ENCODE measurements at regions not wholly inside any gene's neighbourhood (a gene's known extent, or its start where the extent isn't known, plus 50 kb on each side); places are given as distances from the start of the nearest gene placed in this dataset.

- ATAC-seq (ENCODE audit: low read depth) = no peak
- H3K36me3 Mint-ChIP-seq = no peaks in the 10 kb centered on the region
- peaks cover 8% of the 10 kb centered on the region for H3K9me3 Mint-ChIP-seq
- no peaks in the 10 kb centered on the region for H3K27me3 Mint-ChIP-seq
- no peak overlapping the region for H3K27ac Mint-ChIP-seq
- no peak for DNase-seq (ENCODE audit: low spot score in 2 of 2)
- no peak overlapping the region for H3K4me3 Mint-ChIP-seq
- no peaks in the 10 kb centered on the region for H3K4me1 Mint-ChIP-seq
Observed at GRCh38 chr16:6527646-6528045, 805.0 kb upstream of the RBFOX1 start.

GRCh38 chr16:6524501-6524900 is 808.1 kb upstream of the RBFOX1 start:
- no peaks in the 10 kb centered on the region for H3K27me3 Mint-ChIP-seq
- no peaks in the 10 kb centered on the region for H3K36me3 Mint-ChIP-seq
- peaks cover 5% of the 10 kb centered on the region for H3K9me3 Mint-ChIP-seq
- H3K27ac Mint-ChIP-seq = no peak overlapping the region
- DNase-seq (ENCODE audit: low spot score in 2 of 2) (no peak), ATAC-seq (ENCODE audit: low read depth) (no peak)
- no peak overlapping the region for H3K4me3 Mint-ChIP-seq
- H3K4me1 Mint-ChIP-seq = no peaks in the 10 kb centered on the region

DNA sequence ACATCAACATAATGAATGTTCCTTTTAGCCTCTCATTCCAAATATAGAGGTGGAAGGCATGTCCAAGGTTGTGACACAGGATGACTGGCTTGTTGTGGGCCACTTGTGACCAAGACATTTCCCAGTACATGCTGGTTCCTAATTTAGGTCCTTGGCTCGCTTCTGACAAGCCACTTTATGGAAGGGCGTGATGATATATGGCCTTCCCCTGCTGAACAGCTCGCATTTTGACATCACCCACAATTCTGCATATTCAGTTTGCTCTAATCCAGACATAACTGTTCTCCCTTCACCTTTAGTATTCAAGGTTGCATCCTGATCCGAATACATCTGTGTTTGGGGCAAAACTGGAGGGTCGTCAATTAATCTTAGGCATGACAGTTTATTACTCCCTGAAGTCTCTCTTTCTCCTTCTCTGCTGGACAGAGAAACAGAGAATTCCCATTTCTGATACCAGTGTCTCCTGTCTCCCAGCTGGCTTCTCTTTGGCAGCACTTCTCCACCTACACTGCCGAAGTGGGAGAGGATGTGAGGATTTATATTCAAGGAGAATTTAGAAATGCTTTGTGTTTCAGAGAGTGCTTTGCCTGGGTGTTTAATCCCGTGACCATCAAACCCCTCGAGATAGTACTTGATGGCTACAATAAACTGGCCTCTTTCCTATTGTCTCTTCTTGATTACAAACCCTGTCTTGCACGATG is 815.5 kb upstream of the RBFOX1 start:
- Mint-ChIP-seq H3K27ac (no peak overlapping the region), H3K36me3 (no peaks in the 10 kb centered on the region), H3K4me3 (no peak overlapping the region), H3K4me1 (no peaks in the 10 kb centered on the region), H3K9me3 (peaks cover 8% of the 10 kb centered on the region), H3K27me3 (no peaks in the 10 kb centered on the region)
- DNase-seq (ENCODE audit: low spot score in 2 of 2) (no peak), ATAC-seq (ENCODE audit: low read depth) (no peak)

DNA sequence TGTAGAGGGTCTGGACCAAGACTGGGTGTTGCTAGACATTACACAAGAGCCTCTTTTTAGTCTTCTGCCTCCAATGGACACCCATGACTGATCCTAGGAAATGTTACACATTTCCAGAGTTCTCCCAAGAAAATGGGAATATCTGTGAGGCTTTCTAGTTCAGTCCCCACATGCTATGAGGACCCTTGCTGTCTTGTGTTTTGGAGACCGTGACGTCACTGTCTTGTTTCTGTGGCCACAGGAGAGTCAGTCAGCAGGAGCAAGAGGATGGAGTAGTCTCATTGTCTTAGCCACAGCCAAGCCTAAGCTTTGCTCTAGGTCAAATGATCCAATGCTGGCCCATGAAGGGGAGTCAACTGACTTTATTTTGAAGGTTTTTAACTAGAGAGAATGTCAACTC is 820.1 kb upstream of the RBFOX1 start:
- Mint-ChIP-seq H3K36me3 (no peaks in the 10 kb centered on the region), H3K4me1 (no peaks in the 10 kb centered on the region), H3K27me3 (no peaks in the 10 kb centered on the region), H3K4me3 (no peak overlapping the region), H3K27ac (no peak overlapping the region), H3K9me3 (peaks cover 6% of the 10 kb centered on the region)
- ATAC-seq (ENCODE audit: low read depth) (no peak), DNase-seq (ENCODE audit: low spot score in 2 of 2) (no peak)

- Mint-ChIP-seq H3K4me3 (no peak overlapping the region), H3K4me1 (no peaks in the 10 kb centered on the region), H3K36me3 (no peaks in the 10 kb centered on the region), H3K27me3 (no peaks in the 10 kb centered on the region), H3K27ac (no peak overlapping the region), H3K9me3 (peaks cover 8% of the 10 kb centered on the region)
- no peak for ATAC-seq (ENCODE audit: low read depth)
- no peak for DNase-seq (ENCODE audit: low spot score in 2 of 2)
Observed at GRCh38 chr16:6510261-6510660, 822.4 kb upstream of the RBFOX1 start.

GRCh38 chr16:6499413-6499812 is 833.2 kb upstream of the RBFOX1 start:
- DNase-seq (ENCODE audit: low spot score in 2 of 2) = no peak
- no peaks in the 10 kb centered on the region for H3K36me3 Mint-ChIP-seq
- H3K4me1 Mint-ChIP-seq = no peaks in the 10 kb centered on the region
- no peak overlapping the region for H3K4me3 Mint-ChIP-seq
- peaks cover 4% of the 10 kb centered on the region for H3K9me3 Mint-ChIP-seq
- no peaks in the 10 kb centered on the region for H3K27me3 Mint-ChIP-seq
- no peak for ATAC-seq (ENCODE audit: low read depth)
- H3K27ac Mint-ChIP-seq = no peak overlapping the region

DNA sequence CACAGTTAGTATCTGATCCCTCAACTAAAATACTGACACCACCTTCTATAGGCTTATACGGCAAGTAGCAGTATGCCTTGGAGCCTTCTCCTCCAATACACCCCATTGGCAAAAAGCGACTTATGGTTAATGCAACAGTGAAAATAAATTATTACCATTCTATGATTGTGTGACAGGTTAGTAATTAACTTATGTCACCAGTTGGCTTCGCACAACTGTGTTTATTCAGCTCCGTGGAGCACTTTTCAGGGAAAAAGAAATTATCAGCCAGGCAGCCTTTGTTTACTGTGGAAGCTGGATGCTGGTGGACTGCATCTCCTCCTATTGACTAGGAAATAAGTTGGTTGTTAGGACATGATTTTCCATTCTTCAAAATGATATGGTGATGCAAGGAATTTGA is 833.8 kb upstream of the RBFOX1 start:
- Mint-ChIP-seq H3K4me3 (no peak overlapping the region), H3K4me1 (no peaks in the 10 kb centered on the region), H3K27me3 (no peaks in the 10 kb centered on the region), H3K9me3 (peaks cover 4% of the 10 kb centered on the region), H3K36me3 (no peaks in the 10 kb centered on the region), H3K27ac (no peak overlapping the region)
- DNase-seq (ENCODE audit: low spot score in 2 of 2) (no peak), ATAC-seq (ENCODE audit: low read depth) (no peak)

GRCh38 chr16:6496996-6497395 is 835.6 kb upstream of the RBFOX1 start:
- no peaks in the 10 kb centered on the region for H3K36me3 Mint-ChIP-seq
- H3K4me3 Mint-ChIP-seq = no peak overlapping the region
- ATAC-seq (ENCODE audit: low read depth) = no peak
- no peak overlapping the region for H3K27ac Mint-ChIP-seq
- H3K4me1 Mint-ChIP-seq = no peaks in the 10 kb centered on the region
- no peaks in the 10 kb centered on the region for H3K27me3 Mint-ChIP-seq
- peaks cover 4% of the 10 kb centered on the region for H3K9me3 Mint-ChIP-seq
- DNase-seq (ENCODE audit: low spot score in 2 of 2) = no peak

DNA sequence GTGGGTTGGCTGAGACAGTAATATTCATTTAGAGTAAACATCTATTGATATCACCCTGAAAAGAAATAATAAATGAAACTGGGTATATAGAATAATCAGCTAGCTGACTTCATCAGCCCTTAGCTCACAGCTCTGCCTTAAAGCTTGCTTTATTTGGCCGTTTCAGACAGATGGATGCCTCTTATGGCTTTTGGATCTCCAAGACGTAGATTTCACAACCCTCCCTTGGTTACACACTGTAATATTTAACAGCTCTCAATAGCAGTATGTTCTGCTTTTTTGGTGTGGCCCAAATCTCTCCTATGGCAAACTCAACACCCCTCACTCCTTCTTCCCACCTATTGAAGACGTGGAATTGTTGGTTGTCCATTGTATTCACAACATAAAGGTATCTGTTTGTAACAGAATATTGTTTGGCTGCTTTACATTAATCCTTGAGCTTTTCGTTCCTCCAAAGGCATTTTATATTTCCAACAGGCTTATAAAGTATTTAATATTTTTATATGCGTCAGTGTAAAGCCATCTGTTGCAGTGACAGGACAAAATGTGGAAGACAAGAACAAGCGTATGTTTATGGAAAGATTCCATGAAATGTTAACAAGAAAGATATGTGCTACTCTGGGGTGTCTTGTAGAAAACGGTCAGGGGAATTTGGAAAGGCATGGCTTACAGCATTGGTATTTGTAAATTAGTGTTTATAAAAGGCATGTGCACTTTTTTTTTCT is 837.0 kb upstream of the RBFOX1 start:
- Mint-ChIP-seq H3K4me1 (no peaks in the 10 kb centered on the region), H3K9me3 (peaks cover 3% of the 10 kb centered on the region), H3K4me3 (no peak overlapping the region), H3K27ac (no peak overlapping the region), H3K27me3 (no peaks in the 10 kb centered on the region), H3K36me3 (no peaks in the 10 kb centered on the region)
- no peak for ATAC-seq (ENCODE audit: low read depth)
- DNase-seq (ENCODE audit: low spot score in 2 of 2) = no peak

DNA sequence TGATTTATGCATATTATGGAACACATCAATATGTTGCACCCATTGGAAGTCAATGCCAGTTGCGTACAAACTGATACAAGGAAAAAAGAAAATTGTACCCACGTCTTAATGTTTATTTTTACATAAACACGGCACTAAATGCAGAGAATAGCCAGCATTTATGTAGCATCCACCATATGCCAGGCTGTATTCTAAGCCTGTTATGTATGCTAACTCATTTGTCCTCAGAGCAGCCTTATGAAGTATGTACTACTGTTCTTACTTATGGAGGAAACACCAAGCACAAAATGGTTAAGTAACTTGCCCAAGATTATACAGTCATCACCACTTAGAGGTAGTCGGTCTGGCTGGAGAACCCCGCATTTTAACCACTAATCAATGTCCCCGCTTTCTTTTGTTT is 837.9 kb upstream of the RBFOX1 start:
- no peak for ATAC-seq (ENCODE audit: low read depth)
- H3K36me3 Mint-ChIP-seq = no peaks in the 10 kb centered on the region
- no peak overlapping the region for H3K27ac Mint-ChIP-seq
- H3K27me3 Mint-ChIP-seq = no peaks in the 10 kb centered on the region
- H3K4me3 Mint-ChIP-seq = no peak overlapping the region
- peaks cover 3% of the 10 kb centered on the region for H3K9me3 Mint-ChIP-seq
- H3K4me1 Mint-ChIP-seq = no peaks in the 10 kb centered on the region
- DNase-seq (ENCODE audit: low spot score in 2 of 2) = no peak

- H3K4me1 Mint-ChIP-seq = no peaks in the 10 kb centered on the region
- ATAC-seq (ENCODE audit: low read depth) = no peak
- H3K9me3 Mint-ChIP-seq = peaks cover 3% of the 10 kb centered on the region
- H3K4me3 Mint-ChIP-seq = no peak overlapping the region
- H3K36me3 Mint-ChIP-seq = no peaks in the 10 kb centered on the region
- no peaks in the 10 kb centered on the region for H3K27me3 Mint-ChIP-seq
- DNase-seq (ENCODE audit: low spot score in 2 of 2) = no peak
- no peak overlapping the region for H3K27ac Mint-ChIP-seq
Observed at GRCh38 chr16:6493555-6493954, 839.1 kb upstream of the RBFOX1 start.

DNA sequence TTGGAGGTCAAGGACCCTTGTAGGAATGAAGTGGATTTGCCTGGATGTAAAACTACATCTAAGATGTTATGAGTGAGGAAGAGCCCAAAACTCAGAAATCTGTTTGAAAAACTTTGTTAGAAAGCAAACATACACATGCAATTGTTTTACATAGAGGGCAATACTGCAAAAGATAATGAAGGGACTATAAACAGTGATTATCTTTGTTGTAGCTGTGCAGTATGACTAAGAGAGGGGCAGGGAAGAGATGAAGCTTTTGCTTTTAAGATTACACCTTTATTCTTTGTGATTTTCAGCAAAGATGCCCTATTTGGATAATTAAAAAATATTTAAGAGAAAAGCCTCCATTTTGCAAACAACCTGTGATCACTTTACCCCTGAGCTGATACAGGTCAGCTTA is 839.9 kb upstream of the RBFOX1 start:
- Mint-ChIP-seq H3K27me3 (no peaks in the 10 kb centered on the region), H3K4me1 (no peaks in the 10 kb centered on the region), H3K27ac (no peak overlapping the region), H3K9me3 (peaks cover 3% of the 10 kb centered on the region), H3K4me3 (no peak overlapping the region), H3K36me3 (no peaks in the 10 kb centered on the region)
- no peak for ATAC-seq (ENCODE audit: low read depth)
- DNase-seq (ENCODE audit: low spot score in 2 of 2) = no peak

DNA sequence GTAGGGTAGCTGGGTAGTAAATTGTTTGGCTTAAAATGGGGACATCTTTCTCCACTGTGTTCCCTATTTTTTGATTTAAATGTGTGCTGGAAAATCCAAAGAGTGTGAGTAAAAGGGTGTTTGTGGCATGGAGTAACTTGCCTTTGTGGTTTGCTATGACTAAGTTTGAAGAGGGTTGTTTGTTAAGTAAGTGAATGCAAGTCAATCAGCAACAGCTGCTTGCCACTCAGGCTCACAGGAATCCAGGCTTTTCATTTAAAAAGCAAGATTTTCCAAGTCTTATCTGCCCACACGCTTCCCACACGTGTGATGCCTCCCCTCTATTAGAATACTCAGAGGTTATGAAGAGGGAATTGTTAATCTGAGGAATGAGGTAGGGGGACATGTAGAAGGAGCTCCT is 847.7 kb upstream of the RBFOX1 start:
- no peak for ATAC-seq (ENCODE audit: low read depth)
- no peaks in the 10 kb centered on the region for H3K27me3 Mint-ChIP-seq
- H3K27ac Mint-ChIP-seq = no peak overlapping the region
- H3K4me1 Mint-ChIP-seq = no peaks in the 10 kb centered on the region
- H3K4me3 Mint-ChIP-seq = no peak overlapping the region
- no peaks in the 10 kb centered on the region for H3K36me3 Mint-ChIP-seq
- DNase-seq (ENCODE audit: low spot score in 2 of 2) = no peak
- no peaks in the 10 kb centered on the region for H3K9me3 Mint-ChIP-seq

DNA sequence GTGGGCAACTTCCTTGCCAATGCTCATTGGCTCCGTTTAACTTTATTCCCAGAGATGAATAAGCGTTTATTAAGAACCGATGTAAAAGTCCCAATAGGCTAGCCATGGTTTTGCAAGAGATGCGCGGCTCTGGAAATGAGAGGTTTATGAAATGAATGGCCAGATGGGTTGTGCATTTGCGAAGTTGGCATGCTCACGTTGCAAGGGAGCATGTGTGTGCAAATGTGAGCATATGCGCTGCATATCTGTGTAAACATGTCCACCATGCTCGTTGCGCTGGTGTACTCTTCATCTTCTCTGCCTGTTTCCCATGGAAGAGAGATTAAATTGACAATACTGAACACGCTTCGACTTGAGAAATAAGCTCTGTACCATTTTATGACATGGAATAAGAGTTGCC is 848.6 kb upstream of the RBFOX1 start:
- no peaks in the 10 kb centered on the region for H3K27me3 Mint-ChIP-seq
- no peak overlapping the region for H3K4me3 Mint-ChIP-seq
- H3K36me3 Mint-ChIP-seq = no peaks in the 10 kb centered on the region
- no peak for DNase-seq (ENCODE audit: low spot score in 2 of 2)
- no peaks in the 10 kb centered on the region for H3K4me1 Mint-ChIP-seq
- H3K27ac Mint-ChIP-seq = no peak overlapping the region
- no peak for ATAC-seq (ENCODE audit: low read depth)
- H3K9me3 Mint-ChIP-seq = peaks cover under 1% of the 10 kb centered on the region

GRCh38 chr16:6483469-6484033 is 849.1 kb upstream of the RBFOX1 start:
- no peaks in the 10 kb centered on the region for H3K4me1 Mint-ChIP-seq
- DNase-seq (ENCODE audit: low spot score in 2 of 2) = no peak
- peaks cover 1% of the 10 kb centered on the region for H3K9me3 Mint-ChIP-seq
- no peaks in the 10 kb centered on the region for H3K27me3 Mint-ChIP-seq
- no peak overlapping the region for H3K27ac Mint-ChIP-seq
- ATAC-seq (ENCODE audit: low read depth) = no peak
- H3K4me3 Mint-ChIP-seq = no peak overlapping the region
- H3K36me3 Mint-ChIP-seq = no peaks in the 10 kb centered on the region

Data from memory B cell (primary cell).